ENCODE measurements at regions not wholly inside any gene's neighbourhood (a gene's known extent, or its start where the extent isn't known, plus 50 kb on each side); places are given as distances from the start of the nearest gene placed in this dataset.
"Not testable (repeated sequence)": the region's sequence is repeated elsewhere in the genome, so short reads cannot be mapped to it uniquely, and the experiment has no call there.

- H4K20me1 ChIP-seq (ENCODE audit: low read depth): no peaks in the 10 kb centered on the region
- no peak for DNase-seq (ENCODE audit: low spot score)
- no peaks in the 10 kb centered on the region for H3K4me1 Mint-ChIP-seq
- H3K79me2 ChIP-seq (ENCODE audit: low read depth): no peaks in the 10 kb centered on the region
- no peaks in the 10 kb centered on the region for H3K36me3 ChIP-seq
- no peaks in the 10 kb centered on the region for H3K36me3 Mint-ChIP-seq
- no peak overlapping the region for H3K27ac ChIP-seq
- H3K9me3 ChIP-seq (ENCODE audit: low read depth): no peaks in the 10 kb centered on the region
- no peak overlapping the region for H3K4me3 ChIP-seq
- no peak overlapping the region for H3K4me3 Mint-ChIP-seq
- no peaks in the 10 kb centered on the region for H3K4me1 ChIP-seq
- peak overlapping the region; percentile 40 for H2AFZ ChIP-seq (replicated peaks)
- no peak overlapping the region for H3K4me2 ChIP-seq
- no peaks in the 10 kb centered on the region for H3K9me3 Mint-ChIP-seq
- H3K9ac ChIP-seq: no peak overlapping the region
- no peaks in the 10 kb centered on the region for H3K27me3 Mint-ChIP-seq (ENCODE audit: insufficient read depth, low read depth)
- H3K27ac Mint-ChIP-seq: no peak overlapping the region
- H3F3A ChIP-seq (ENCODE audit: low read depth): no peaks in the 10 kb centered on the region
- no peaks in the 10 kb centered on the region for H3K27me3 ChIP-seq
- TF ChIP-seq EZH2phosphoT487 (IDR thresholded peaks at IDR 0.05) (no peak), EZH2 (IDR thresholded peaks at IDR 0.05) (no peak), CTCF (IDR thresholded peaks at IDR 0.05) (no peak)
Observed at GRCh38 chr7:109895536-109895935, 1195.4 kb upstream of the LRRN3 start.

- Histone ChIP-seq H3K4me1 (no peaks in the 10 kb centered on the region), H2AFZ (replicated peaks) (no peak overlapping the region), H3K79me2 (ENCODE audit: low read depth) (no peaks in the 10 kb centered on the region), H3K9ac (no peak overlapping the region), H3K9me3 (ENCODE audit: low read depth) (no peaks in the 10 kb centered on the region), H4K20me1 (ENCODE audit: low read depth) (no peaks in the 10 kb centered on the region), H3K36me3 (no peaks in the 10 kb centered on the region), H3K27me3 (no peaks in the 10 kb centered on the region), H3K4me2 (no peak overlapping the region), H3K4me3 (no peak overlapping the region), H3F3A (ENCODE audit: low read depth) (no peaks in the 10 kb centered on the region), H3K27ac (no peak overlapping the region)
- TF ChIP-seq CTCF (IDR thresholded peaks at IDR 0.05): no peak
- no peak for TF ChIP-seq EZH2 (IDR thresholded peaks at IDR 0.05)
- no peak for TF ChIP-seq EZH2phosphoT487 (IDR thresholded peaks at IDR 0.05)
- H3K27me3 Mint-ChIP-seq (ENCODE audit: insufficient read depth, low read depth): no peaks in the 10 kb centered on the region
- peaks cover 3% of the 10 kb centered on the region for H3K9me3 Mint-ChIP-seq
- no peaks in the 10 kb centered on the region for H3K36me3 Mint-ChIP-seq
- no peaks in the 10 kb centered on the region for H3K4me1 Mint-ChIP-seq
- DNase-seq (ENCODE audit: low spot score): no peak
- no peak overlapping the region for H3K27ac Mint-ChIP-seq
- no peak overlapping the region for H3K4me3 Mint-ChIP-seq
Observed at GRCh38 chr7:109901926-109902325, 1189.0 kb upstream of the LRRN3 start.

GRCh38 chr7:109905368-109906065, 1185.4 kb upstream of the LRRN3 start:
- not testable (repeated sequence) for H3K4me3 Mint-ChIP-seq; H3K36me3 Mint-ChIP-seq; H3K36me3 ChIP-seq; H2AFZ ChIP-seq (replicated peaks); H3K4me3 ChIP-seq; H3K27ac Mint-ChIP-seq; H3K4me1 ChIP-seq; H4K20me1 ChIP-seq (ENCODE audit: low read depth); H3K27ac ChIP-seq; H3K79me2 ChIP-seq (ENCODE audit: low read depth); H3K9me3 Mint-ChIP-seq; H3K27me3 Mint-ChIP-seq (ENCODE audit: insufficient read depth, low read depth); H3K4me2 ChIP-seq; DNase-seq (ENCODE audit: low spot score); H3K9ac ChIP-seq; H3K27me3 ChIP-seq; H3F3A ChIP-seq (ENCODE audit: low read depth); H3K9me3 ChIP-seq (ENCODE audit: low read depth); H3K4me1 Mint-ChIP-seq

GRCh38 chr7:109915670-109916069, 1175.3 kb upstream of the LRRN3 start:
- Mint-ChIP-seq H3K9me3 (peaks cover 9% of the 10 kb centered on the region), H3K4me3 (no peak overlapping the region), H3K27ac (no peak overlapping the region), H3K36me3 (no peaks in the 10 kb centered on the region), H3K4me1 (no peaks in the 10 kb centered on the region), H3K27me3 (ENCODE audit: insufficient read depth, low read depth) (no peaks in the 10 kb centered on the region)
- DNase-seq (ENCODE audit: low spot score): no peak
- H3K27me3 ChIP-seq: no peaks in the 10 kb centered on the region
- no peaks in the 10 kb centered on the region for H3K79me2 ChIP-seq (ENCODE audit: low read depth)
- no peaks in the 10 kb centered on the region for H3F3A ChIP-seq (ENCODE audit: low read depth)
- H3K27ac ChIP-seq: no peak overlapping the region
- H3K9ac ChIP-seq: no peak overlapping the region
- no peaks in the 10 kb centered on the region for H3K4me1 ChIP-seq
- H3K9me3 ChIP-seq (ENCODE audit: low read depth): no peaks in the 10 kb centered on the region
- no peak overlapping the region for H2AFZ ChIP-seq (replicated peaks)
- no peaks in the 10 kb centered on the region for H4K20me1 ChIP-seq (ENCODE audit: low read depth)
- H3K36me3 ChIP-seq: no peaks in the 10 kb centered on the region
- no peak overlapping the region for H3K4me2 ChIP-seq
- no peak for TF ChIP-seq EZH2 (IDR thresholded peaks at IDR 0.05)
- TF ChIP-seq CTCF (IDR thresholded peaks at IDR 0.05): no peak
- no peak for TF ChIP-seq EZH2phosphoT487 (IDR thresholded peaks at IDR 0.05)
- H3K4me3 ChIP-seq: no peak overlapping the region

Data from neural progenitor cell (in vitro differentiated cells).